Body of pancreas (tissue), 4 donors: ENCODE measurements at regions not wholly inside any gene's neighbourhood (a gene's known extent, or its start where the extent isn't known, plus 50 kb on each side); places are given as distances from the start of the nearest gene placed in this dataset.

Experiments
- ATAC-seq: fragments of 150-250 bp; one replicate; pipeline ENCODE4 v1.9.1; 2016
- DNase-seq, 4 donors: peaks; one replicate each; pipeline ENCODE4 v3.0.0-alpha.2; 2019
- H3K27ac ChIP-seq, 4 donors: fragments of 200-600 bp; sonication (generic); 1 replicate in 3 of 4; 2 replicates in 1 of 4; pipeline versions ENCODE4 v1.5.1 to v1.6.1; 2016 to 2019; ENCODE audit warnings: mild to moderate bottlenecking in 1 of 4, mixed read lengths in 1 of 4, moderate library complexity in 1 of 4
- H3K27me3 ChIP-seq, 2 donors: fragments of 200-600 bp; sonication (generic); one replicate each; pipeline ENCODE4 v1.6.0; 2016; ENCODE audit warnings: mild to moderate bottlenecking in 1 of 2
- H3K36me3 ChIP-seq, 2 donors: fragments of 200-600 bp; sonication (generic); replicated peaks in 1 of 2; 2 replicates each; pipeline ENCODE4 v1.5.1; 2016; ENCODE audit warnings: low read depth in 2 of 2; ENCODE audit not compliant: insufficient read depth in 1 of 2
- H3K4me1 ChIP-seq: fragments of 200-600 bp; sonication (generic); one replicate; pipeline ENCODE4 v1.6.0; 2016
- H3K4me3 ChIP-seq, 2 donors: fragments of 200-600 bp; sonication (generic); 1 replicate in 1 of 2; 2 replicates in 1 of 2; pipeline ENCODE4 v1.5.1; 2016 to 2019
- H3K9me3 ChIP-seq, 3 donors: fragments of 200-600 bp; sonication (generic); 1 replicate in 2 of 3; 2 replicates in 1 of 3; pipeline ENCODE4 v1.5.1; 2016
- CTCF ChIP-seq, 7 experiments: fragments of 450-650 bp in 4 of 7; fragments of 200-600 bp in 3 of 7; sonication (generic) in 3 of 7; IDR thresholded peaks; one replicate each; pipeline ENCODE4 v1.5.1; 2016 to 2019; ENCODE audit warnings: antibody characterized with exemption in 7 of 7
- POLR2A ChIP-seq, 3 donors: fragments of 450-650 bp; IDR thresholded peaks; one replicate each; pipeline ENCODE4 v1.6.1; 2016; ENCODE audit warnings: antibody characterized with exemption in 3 of 3, mild to moderate bottlenecking in 2 of 3
- WGBS, 2 donors: methylation state at CpG; one replicate each; pipeline ENCODE4 v1.1.5; 2017; 5-methylcytosine and 5-hydroxymethylcytosine counted together
- intact Hi-C: fragments of 100-400 bp; cut with DNase I; formaldehyde crosslinking; loops from one replicate; pipeline ENCODE4 v1.15.1; 2023

- Histone ChIP-seq H3K36me3 (no peaks in the 10 kb centered on the region), H3K9me3 (no peaks in the 10 kb centered on the region), H3K4me3 (no peak overlapping the region), H3K27me3 (no peaks in the 10 kb centered on the region), H3K4me1 (no peaks in the 10 kb centered on the region), H3K27ac (no peak overlapping the region)
- WGBS, 2 donors, result 70 to 75% methylated on average over 4 of the region's 4 CpGs
- ATAC-seq (no peak), DNase-seq (no peak)
- TF ChIP-seq POLR2A (IDR thresholded peaks at IDR 0.05) (no peak), CTCF (IDR thresholded peaks at IDR 0.05) (no peak)
- intact Hi-C loops, result no loop called here
Observed at GRCh38 chr3:38968403-38968802, 83.3 kb downstream of the SCN11A start.

GRCh38 chr3:38967693-38967989 lies 84.1 kb downstream of the SCN11A start:
- no peaks in the 10 kb centered on the region for H3K36me3 ChIP-seq
- DNase-seq, result no peak
- no peak overlapping the region for H3K4me3 ChIP-seq
- H3K27me3 ChIP-seq, result no peaks in the 10 kb centered on the region
- no peaks in the 10 kb centered on the region for H3K9me3 ChIP-seq
- no peaks in the 10 kb centered on the region for H3K4me1 ChIP-seq
- 40 to 46% methylated on average over 1 of the region's 1 CpG for WGBS, 2 donors
- ATAC-seq, result no peak
- H3K27ac ChIP-seq, result no peak overlapping the region
- no peak for TF ChIP-seq CTCF (IDR thresholded peaks at IDR 0.05)
- no peak for TF ChIP-seq POLR2A (IDR thresholded peaks at IDR 0.05)
- intact Hi-C loops, result no loop called here

- no peak overlapping the region for H3K27ac ChIP-seq
- no peak for ATAC-seq
- no peak overlapping the region for H3K4me3 ChIP-seq
- no peaks in the 10 kb centered on the region for H3K27me3 ChIP-seq
- no peaks in the 10 kb centered on the region for H3K4me1 ChIP-seq
- TF ChIP-seq POLR2A (IDR thresholded peaks at IDR 0.05) (no peak), CTCF (IDR thresholded peaks at IDR 0.05) (no peak)
- no peaks in the 10 kb centered on the region for H3K9me3 ChIP-seq
- intact Hi-C loops, result no loop called here
- 64 to 71% methylated on average over 4 of the region's 4 CpGs for WGBS, 2 donors
- H3K36me3 ChIP-seq, result no peaks in the 10 kb centered on the region
- DNase-seq, result no peak
Observed at GRCh38 chr3:38966811-38967692, 84.7 kb downstream of the SCN11A start.

- TF ChIP-seq CTCF (IDR thresholded peaks at IDR 0.05) (no peak), POLR2A (IDR thresholded peaks at IDR 0.05) (no peak)
- peaks cover 16% of the 10 kb centered on the region for H3K4me1 ChIP-seq
- H3K4me3 ChIP-seq, result no peak overlapping the region
- no peak for DNase-seq
- no peak overlapping the region for H3K27ac ChIP-seq
- no peaks in the 10 kb centered on the region for H3K9me3 ChIP-seq
- no peaks in the 10 kb centered on the region for H3K27me3 ChIP-seq
- WGBS, 2 donors, result 75 to 79% methylated on average over 4 of the region's 4 CpGs
- ATAC-seq, result no peak
- H3K36me3 ChIP-seq, result no peaks in the 10 kb centered on the region
- intact Hi-C loops, result no loop called here
Observed at GRCh38 chr3:38964646-38965045, 87.1 kb downstream of the SCN11A start.

- DNase-seq, result no peak
- TF ChIP-seq POLR2A (IDR thresholded peaks at IDR 0.05) (no peak), CTCF (IDR thresholded peaks at IDR 0.05) (no peak)
- Histone ChIP-seq H3K9me3 (no peaks in the 10 kb centered on the region), H3K4me3 (no peak overlapping the region), H3K27me3 (no peaks in the 10 kb centered on the region), H3K36me3 (no peaks in the 10 kb centered on the region), H3K4me1 (peaks cover 16% of the 10 kb centered on the region), H3K27ac (no peak overlapping the region)
- WGBS, 2 donors, result 62 to 66% methylated on average over 5 of the region's 5 CpGs
- ATAC-seq, result no peak
- intact Hi-C loops, result no loop called here
Observed at GRCh38 chr3:38964204-38964603, 87.5 kb downstream of the SCN11A start.
